AG04449 (cell line): ENCODE measurements at regions not wholly inside any gene's neighbourhood (a gene's known extent, or its start where the extent isn't known, plus 50 kb on each side); places are given as distances from the start of the nearest gene placed in this dataset.

Experiments used
- CTCF ChIA-PET: fragments of 350-600 bp; formaldehyde crosslinking; extraction: SDS; loops from one replicate; lab custom pipeline; 2021; ENCODE audit warnings: antibody characterized with exemption; lab: Yijun Ruan, JAX
- POLR2A ChIA-PET: fragments of 400-600, 350-600 bp; formaldehyde crosslinking; extraction: SDS; loops from one replicate; lab custom pipeline; 2020; ENCODE audit warnings: antibody characterized with exemption, inconsistent platforms; lab: Yijun Ruan, JAX
- DNase-seq: peaks from one replicate; pipeline ENCODE4 v3.0.0-alpha.2; 2010; ENCODE audit warnings: low read depth, low spot score
- H3K4me3 ChIP-seq: 2 replicates; pipeline ENCODE4 v1.5.1; 2011; ENCODE audit warnings: low read depth, mild to moderate bottlenecking, control low read depth, low read length
- TF ChIP-seq, protein P1 (sequence below): IDR thresholded peaks from one replicate; pipeline ENCODE4 v1.5.1; 2011; ENCODE audit warnings: mild to moderate bottlenecking, moderate library complexity, low read length, control low read depth, inconsistent platforms; ENCODE audit not compliant: insufficient read depth; ENCODE audit errors: missing control alignments

DNA sequence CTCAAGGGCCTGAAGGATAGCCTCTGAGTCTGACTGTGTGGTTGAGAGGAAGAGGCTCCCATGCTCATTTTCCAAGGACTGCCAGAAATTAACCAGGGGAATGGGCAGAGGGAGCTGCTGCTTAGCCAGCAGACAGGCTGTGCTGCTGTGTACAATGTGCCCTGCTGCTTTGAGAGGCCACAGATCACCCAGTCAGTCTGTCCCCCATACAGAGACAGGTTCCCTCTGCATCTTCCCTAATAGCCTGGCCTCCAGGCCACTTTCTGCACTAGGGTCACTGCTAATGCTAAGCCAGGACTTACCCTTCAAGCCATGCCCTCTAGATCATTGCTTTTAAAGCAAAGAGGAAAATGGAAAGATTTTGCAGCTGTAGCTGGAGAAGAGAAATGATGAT lies 341.1 kb downstream of the CYRIA start:
- CTCF ChIA-PET, result no interaction called here
- TF ChIP-seq, protein P1, sequence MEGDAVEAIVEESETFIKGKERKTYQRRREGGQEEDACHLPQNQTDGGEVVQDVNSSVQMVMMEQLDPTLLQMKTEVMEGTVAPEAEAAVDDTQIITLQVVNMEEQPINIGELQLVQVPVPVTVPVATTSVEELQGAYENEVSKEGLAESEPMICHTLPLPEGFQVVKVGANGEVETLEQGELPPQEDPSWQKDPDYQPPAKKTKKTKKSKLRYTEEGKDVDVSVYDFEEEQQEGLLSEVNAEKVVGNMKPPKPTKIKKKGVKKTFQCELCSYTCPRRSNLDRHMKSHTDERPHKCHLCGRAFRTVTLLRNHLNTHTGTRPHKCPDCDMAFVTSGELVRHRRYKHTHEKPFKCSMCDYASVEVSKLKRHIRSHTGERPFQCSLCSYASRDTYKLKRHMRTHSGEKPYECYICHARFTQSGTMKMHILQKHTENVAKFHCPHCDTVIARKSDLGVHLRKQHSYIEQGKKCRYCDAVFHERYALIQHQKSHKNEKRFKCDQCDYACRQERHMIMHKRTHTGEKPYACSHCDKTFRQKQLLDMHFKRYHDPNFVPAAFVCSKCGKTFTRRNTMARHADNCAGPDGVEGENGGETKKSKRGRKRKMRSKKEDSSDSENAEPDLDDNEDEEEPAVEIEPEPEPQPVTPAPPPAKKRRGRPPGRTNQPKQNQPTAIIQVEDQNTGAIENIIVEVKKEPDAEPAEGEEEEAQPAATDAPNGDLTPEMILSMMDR, result no peak
- no peak overlapping the region for H3K4me3 ChIP-seq
- DNase-seq, result no peak
- POLR2A ChIA-PET, result no interaction called here

DNA sequence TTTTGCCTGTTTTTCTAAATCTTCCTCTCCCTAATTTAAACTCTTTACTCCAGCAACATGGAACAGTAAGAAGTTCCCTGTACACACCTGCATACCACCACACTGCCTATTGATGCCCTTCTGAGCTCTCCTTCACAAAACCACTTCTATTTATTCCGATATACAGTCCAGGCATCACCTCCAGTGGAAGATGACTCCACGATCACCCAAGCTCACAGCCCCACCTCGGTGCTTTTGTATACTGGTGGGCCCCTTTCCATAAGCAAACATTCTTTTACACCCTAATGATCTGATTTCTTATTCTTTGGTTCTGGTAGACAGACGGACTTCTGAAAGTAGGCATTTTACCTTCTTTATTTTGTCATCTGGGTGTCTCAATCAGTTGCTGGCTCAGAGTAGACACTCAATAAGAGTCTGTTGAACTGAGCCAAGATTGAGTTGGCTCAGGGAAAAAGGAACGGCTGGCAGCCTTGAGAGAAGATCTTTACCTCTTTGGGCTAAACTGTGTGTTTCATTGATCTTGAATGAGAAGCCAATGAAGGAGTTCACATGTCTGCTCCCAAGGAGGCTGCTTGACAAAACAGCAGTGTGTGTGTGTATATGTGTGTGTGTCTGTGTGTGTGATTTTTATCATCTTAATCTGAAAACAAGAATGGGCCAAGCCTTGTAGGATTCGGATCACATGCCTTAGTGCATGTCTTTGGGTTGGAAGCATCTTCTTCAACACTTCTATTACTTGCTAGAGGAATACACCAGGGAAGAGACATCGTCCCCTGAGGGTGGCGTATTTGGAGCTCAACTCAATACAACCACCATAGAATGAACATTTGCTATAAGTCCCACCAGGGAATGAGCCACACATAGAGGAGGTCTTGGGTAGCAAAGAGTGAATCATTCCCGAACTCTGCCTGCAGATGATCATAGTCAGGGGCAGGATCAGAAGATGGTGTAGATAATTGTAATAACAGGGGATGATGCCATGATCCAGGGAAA lies 341.8 kb downstream of the CYRIA start:
- no peak overlapping the region for H3K4me3 ChIP-seq
- CTCF ChIA-PET, result no interaction called here
- no peak for DNase-seq
- TF ChIP-seq, protein P1, result no peak
- POLR2A ChIA-PET, result no interaction called here

DNA sequence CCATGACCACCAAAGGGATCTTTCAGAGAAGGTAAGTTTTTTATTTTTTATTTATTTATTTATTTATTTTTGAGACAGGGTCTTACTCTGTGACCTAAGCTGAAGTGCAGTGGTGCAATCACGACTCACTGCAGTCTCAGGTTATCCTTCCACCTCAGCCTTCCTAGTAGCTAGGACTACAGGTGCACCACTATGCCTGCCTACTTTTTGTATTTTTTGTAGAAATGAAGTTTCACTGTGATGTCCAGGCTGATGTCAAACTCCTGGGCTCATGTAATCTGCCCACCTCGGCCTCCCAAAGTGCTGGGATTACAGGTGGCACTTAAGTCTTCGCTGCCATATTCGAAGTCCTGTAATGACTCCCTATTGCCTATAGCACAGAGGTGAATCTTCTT lies 342.5 kb downstream of the CYRIA start:
- CTCF ChIA-PET, result no interaction called here

DNA sequence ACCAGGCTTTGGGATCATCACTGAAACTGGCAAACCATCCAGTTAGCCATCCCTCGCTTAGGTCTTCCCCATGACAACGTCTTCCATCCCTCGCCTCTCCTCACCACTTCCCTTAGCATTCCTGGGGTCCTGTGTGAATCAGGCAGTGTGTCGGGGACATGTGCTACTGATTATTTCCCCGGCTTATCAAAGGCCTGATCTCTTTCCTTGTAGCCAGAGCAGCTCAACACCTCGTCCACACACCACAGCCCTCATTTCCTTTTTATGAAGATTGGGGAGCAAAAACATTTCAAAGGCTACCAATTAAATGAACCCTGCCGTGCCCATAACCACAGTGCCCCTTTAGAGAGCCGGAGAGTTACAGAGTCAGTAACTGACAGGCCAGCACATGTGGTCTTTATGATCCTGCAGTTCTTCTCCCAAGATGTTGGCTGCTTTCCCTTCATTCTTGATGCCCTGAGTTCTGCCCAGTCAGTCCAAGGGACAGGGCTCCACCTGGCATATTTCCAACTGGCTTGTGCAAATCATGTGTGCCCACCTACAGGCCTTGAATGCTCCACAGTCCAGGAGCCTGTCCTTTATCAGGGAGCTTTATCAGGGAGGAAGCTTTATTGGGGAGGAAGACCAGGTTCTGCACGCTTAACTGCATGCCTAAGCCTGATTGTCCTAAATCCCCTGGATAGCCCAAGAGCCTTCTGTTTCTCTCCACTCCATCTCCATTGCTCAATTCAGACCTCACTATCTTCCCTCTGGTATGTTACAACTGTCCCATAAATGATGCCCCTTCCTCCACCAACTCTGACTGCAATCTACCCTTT lies 343.1 kb downstream of the CYRIA start:
- ChIA-PET CTCF (no interaction called here), POLR2A (no interaction called here)
- no peak for DNase-seq
- TF ChIP-seq, protein P1, result no peak
- H3K4me3 ChIP-seq, result no peak overlapping the region

More for the DNA sequence above, 342.5 kb downstream of the CYRIA start:
- H3K4me3 ChIP-seq, result no peak overlapping the region
- TF ChIP-seq, protein P1, result no peak
- POLR2A ChIA-PET, result no interaction called here
- no peak for DNase-seq

DNA sequence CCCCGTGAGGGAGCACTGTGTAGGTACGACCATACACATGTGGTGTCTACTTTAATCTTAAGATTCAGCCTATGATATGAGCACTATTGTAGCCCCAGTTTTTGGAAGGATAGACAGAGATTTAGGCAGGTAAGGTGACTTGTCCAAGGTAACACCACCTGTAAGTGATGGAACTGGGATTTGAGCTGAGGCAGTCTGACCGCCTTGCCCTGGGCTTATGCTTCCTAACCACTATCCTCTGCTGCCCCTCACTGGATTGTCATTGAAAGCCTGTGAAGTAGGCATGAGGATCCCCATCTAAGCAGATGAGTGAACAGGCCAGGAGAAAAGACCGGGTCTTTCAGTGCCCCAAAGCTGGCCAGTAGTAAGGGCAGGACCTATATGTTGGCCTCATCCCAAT lies 343.8 kb downstream of the CYRIA start:
- ChIA-PET CTCF (no interaction called here), POLR2A (no interaction called here)
- TF ChIP-seq, protein P1, result no peak
- DNase-seq, result no peak
- no peak overlapping the region for H3K4me3 ChIP-seq

DNA sequence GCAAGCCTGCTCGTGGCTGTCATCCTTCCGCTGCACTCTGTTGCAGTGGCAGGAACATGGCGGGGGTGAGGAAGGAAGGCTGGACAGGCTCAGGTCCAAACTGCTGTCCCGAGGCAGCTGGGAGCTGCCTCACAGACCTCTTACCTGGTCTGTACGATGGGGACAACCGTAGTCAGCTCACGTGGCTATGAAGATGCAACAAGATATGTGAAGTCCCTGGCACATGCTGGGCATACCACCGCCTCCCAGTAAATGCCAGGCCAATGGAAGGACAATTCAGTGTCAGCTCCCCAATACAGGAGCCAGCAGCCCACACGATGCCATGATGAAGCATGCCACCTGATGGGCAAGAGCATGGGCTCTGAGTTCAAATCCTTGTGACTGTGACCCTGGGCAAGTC lies 344.4 kb downstream of the CYRIA start:
- POLR2A ChIA-PET, result no interaction called here
- CTCF ChIA-PET, result no interaction called here
- no peak overlapping the region for H3K4me3 ChIP-seq
- DNase-seq, result no peak
- TF ChIP-seq, protein P1, result no peak
